ENCODE measurements at regions not wholly inside any gene's neighbourhood (a gene's known extent, or its start where the extent isn't known, plus 50 kb on each side); places are given as distances from the start of the nearest gene placed in this dataset.

- no peak for DNase-seq (ENCODE audit: low spot score)
Observed at GRCh38 chrX:76228499-76228898, 55.6 kb downstream of the PBDC1 start.

- DNase-seq (ENCODE audit: low spot score), result no peak
Observed at GRCh38 chrX:76248901-76249300, 76.0 kb downstream of the PBDC1 start.

- DNase-seq (ENCODE audit: low spot score), result peak; percentile 30
Observed at GRCh38 chrX:76253432-76253831, 80.6 kb downstream of the PBDC1 start.

- DNase-seq (ENCODE audit: low spot score), result peak; percentile 54
Observed at GRCh38 chrX:76279007-76279406, 106.1 kb downstream of the PBDC1 start.

Measured in AG08395 (cell line).